Osteoblast (primary cell): ENCODE measurements at regions not wholly inside any gene's neighbourhood (a gene's known extent, or its start where the extent isn't known, plus 50 kb on each side); places are given as distances from the start of the nearest gene placed in this dataset.

Experiments used
- DNase-seq: peaks from one replicate; pipeline ENCODE4 v3.0.0; 2011; ENCODE audit warnings: low spot score, mixed read lengths; ENCODE audit not compliant: insufficient read length; ENCODE audit errors: missing footprints
- H2AFZ ChIP-seq: 2 replicates; pipeline ENCODE4 v1.6.0; 2011; ENCODE audit warnings: mild to moderate bottlenecking, low read length
- H3K27ac ChIP-seq: 2 replicates; pipeline ENCODE4 v1.5.1; 2011; ENCODE audit warnings: mild to moderate bottlenecking, low read depth, low read length, moderate library complexity
- H3K27me3 ChIP-seq: 2 replicates; pipeline ENCODE4 v1.6.0; 2012; ENCODE audit warnings: mild to moderate bottlenecking, control low read depth, inconsistent platforms, low read length, moderate library complexity; ENCODE audit not compliant: insufficient read depth
- H3K36me3 ChIP-seq: 2 replicates; pipeline ENCODE4 v1.5.1; 2011; ENCODE audit warnings: mild to moderate bottlenecking, low read length, control low read depth, moderate library complexity; ENCODE audit not compliant: insufficient read depth
- H3K4me1 ChIP-seq: 2 replicates; pipeline ENCODE4 v1.5.1; 2011; ENCODE audit warnings: mild to moderate bottlenecking, low read length, control low read depth, moderate library complexity; ENCODE audit not compliant: insufficient read depth
- H3K4me2 ChIP-seq: 2 replicates; pipeline ENCODE4 v1.6.0; 2011; ENCODE audit warnings: mild to moderate bottlenecking, low read length; ENCODE audit not compliant: insufficient read depth
- H3K4me3 ChIP-seq: fragments of 200-600 bp; sonication (generic); 3 replicates; pipeline ENCODE4 v1.5.1; 2012; ENCODE audit warnings: mild to moderate bottlenecking, low read length, inconsistent platforms; ENCODE audit not compliant: insufficient read depth
- H3K79me2 ChIP-seq: 2 replicates; pipeline ENCODE4 v1.6.0; 2012; ENCODE audit warnings: mild to moderate bottlenecking, low read length, control low read depth, inconsistent platforms; ENCODE audit not compliant: insufficient read depth
- H3K9me3 ChIP-seq: 2 replicates; pipeline ENCODE4 v1.5.1; 2011; ENCODE audit warnings: low read depth, low read length, control low read depth
- H4K20me1 ChIP-seq: 2 replicates; pipeline ENCODE4 v1.6.0; 2012; ENCODE audit warnings: mild to moderate bottlenecking, low read length, control low read depth; ENCODE audit not compliant: insufficient read depth
- CTCF ChIP-seq: IDR thresholded peaks from 2 replicates; pipeline ENCODE4 v1.5.1; 2011; ENCODE audit warnings: mild to moderate bottlenecking, low read depth, low read length, moderate library complexity; ENCODE audit errors: extremely low read depth

- H2AFZ ChIP-seq: no peak overlapping the region
- no peak overlapping the region for H3K4me3 ChIP-seq
- TF ChIP-seq CTCF: no peak
- no peaks in the 10 kb centered on the region for H4K20me1 ChIP-seq
- no peaks in the 10 kb centered on the region for H3K9me3 ChIP-seq
- H3K79me2 ChIP-seq: no peaks in the 10 kb centered on the region
- no peak overlapping the region for H3K27ac ChIP-seq
- H3K36me3 ChIP-seq: no peaks in the 10 kb centered on the region
- no peaks in the 10 kb centered on the region for H3K27me3 ChIP-seq
- DNase-seq: no peak
- H3K4me2 ChIP-seq: no peak overlapping the region
- no peaks in the 10 kb centered on the region for H3K4me1 ChIP-seq
Observed at GRCh38 chr11:80529726-80530125, 1088.9 kb upstream of the TENM4 start.

- Histone ChIP-seq H3K79me2 (no peaks in the 10 kb centered on the region), H3K4me2 (no peak overlapping the region), H2AFZ (no peak overlapping the region), H3K27ac (no peak overlapping the region), H3K4me3 (no peak overlapping the region), H3K4me1 (no peaks in the 10 kb centered on the region), H4K20me1 (no peaks in the 10 kb centered on the region), H3K9me3 (no peaks in the 10 kb centered on the region), H3K36me3 (no peaks in the 10 kb centered on the region), H3K27me3 (no peaks in the 10 kb centered on the region)
- no peak for TF ChIP-seq CTCF
- no peak for DNase-seq
Observed at GRCh38 chr11:80525663-80526405, 1085.0 kb upstream of the TENM4 start.

- no peak for DNase-seq
- no peak for TF ChIP-seq CTCF
Observed at GRCh38 chr11:80524349-80524748, 1083.5 kb upstream of the TENM4 start.

GRCh38 chr11:80523057-80523456 is 1082.2 kb upstream of the TENM4 start:
- H3K36me3 ChIP-seq: no peaks in the 10 kb centered on the region
- H3K27ac ChIP-seq: no peak overlapping the region
- no peaks in the 10 kb centered on the region for H3K27me3 ChIP-seq
- DNase-seq: no peak
- H4K20me1 ChIP-seq: no peaks in the 10 kb centered on the region
- H3K4me2 ChIP-seq: no peak overlapping the region
- TF ChIP-seq CTCF: no peak
- H3K4me3 ChIP-seq: no peak overlapping the region
- no peak overlapping the region for H2AFZ ChIP-seq
- H3K9me3 ChIP-seq: peaks cover 2% of the 10 kb centered on the region
- H3K79me2 ChIP-seq: no peaks in the 10 kb centered on the region
- no peaks in the 10 kb centered on the region for H3K4me1 ChIP-seq

More at GRCh38 chr11:80524349-80524748, 1083.5 kb upstream of the TENM4 start:
- Histone ChIP-seq H2AFZ (no peak overlapping the region), H3K4me2 (no peak overlapping the region), H3K36me3 (no peaks in the 10 kb centered on the region), H4K20me1 (no peaks in the 10 kb centered on the region), H3K9me3 (peaks cover 2% of the 10 kb centered on the region), H3K4me3 (no peak overlapping the region), H3K79me2 (no peaks in the 10 kb centered on the region), H3K27ac (no peak overlapping the region), H3K27me3 (no peaks in the 10 kb centered on the region), H3K4me1 (no peaks in the 10 kb centered on the region)
